Neural crest cell (in vitro differentiated cells): ENCODE measurements at regions not wholly inside any gene's neighbourhood (a gene's known extent, or its start where the extent isn't known, plus 50 kb on each side); places are given as distances from the start of the nearest gene placed in this dataset.
A peak's percentile ranks its signal among the peaks of the same experiment; 100 is the strongest.

Source experiments
- DNase-seq: peaks from one replicate; pipeline ENCODE4 v3.0.0; 2021; ENCODE audit warnings: low read depth, mixed read lengths, low spot score
- H3K27ac Mint-ChIP-seq: one replicate; pipeline ENCODE4 v1.8.0; 2021; ENCODE audit warnings: mild to moderate bottlenecking, mixed read lengths; ENCODE audit not compliant: unreplicated experiment
- H3K27me3 Mint-ChIP-seq: 2 replicates; pipeline ENCODE4 v1.8.0; 2021; ENCODE audit warnings: low read depth, mild to moderate bottlenecking, mixed read lengths
- H3K36me3 Mint-ChIP-seq: 2 replicates; pipeline ENCODE4 v1.8.0; 2021; ENCODE audit warnings: low read depth, mild to moderate bottlenecking, mixed read lengths
- H3K4me1 Mint-ChIP-seq: 2 replicates; pipeline ENCODE4 v1.8.0; 2021; ENCODE audit warnings: mixed read lengths
- H3K4me3 Mint-ChIP-seq: one replicate; pipeline ENCODE4 v1.8.0; 2021; ENCODE audit warnings: mild to moderate bottlenecking, mixed read lengths
- H3K9me3 Mint-ChIP-seq: 2 replicates; pipeline ENCODE4 v1.8.0; 2021; ENCODE audit warnings: mixed read lengths
- CTCF ChIP-seq: fragments of 200-600 bp; sonication (generic); conservative IDR thresholded peaks from 2 replicates; pipeline ENCODE4 v1.5.0; 2021; ENCODE audit warnings: antibody characterized with exemption, mild to moderate bottlenecking

- H3K27ac Mint-ChIP-seq = no peak overlapping the region
- no peak for TF ChIP-seq CTCF
- peaks cover under 1% of the 10 kb centered on the region for H3K9me3 Mint-ChIP-seq
- peaks cover 22% of the 10 kb centered on the region for H3K4me1 Mint-ChIP-seq
- DNase-seq = no peak
- no peaks in the 10 kb centered on the region for H3K36me3 Mint-ChIP-seq
- no peak overlapping the region for H3K4me3 Mint-ChIP-seq
- no peaks in the 10 kb centered on the region for H3K27me3 Mint-ChIP-seq
Measured at GRCh38 chr5:173691931-173692330, 75.5 kb upstream of the BOD1 start.

- no peaks in the 10 kb centered on the region for H3K9me3 Mint-ChIP-seq
- peaks cover 20% of the 10 kb centered on the region for H3K4me1 Mint-ChIP-seq
- H3K36me3 Mint-ChIP-seq = no peaks in the 10 kb centered on the region
- TF ChIP-seq CTCF = no peak
- no peak for DNase-seq
- peaks cover 3% of the 10 kb centered on the region for H3K27me3 Mint-ChIP-seq
- H3K4me3 Mint-ChIP-seq = no peak overlapping the region
- no peak overlapping the region for H3K27ac Mint-ChIP-seq
Measured at GRCh38 chr5:173693670-173694069, 77.2 kb upstream of the BOD1 start.

- Mint-ChIP-seq H3K4me3 (no peak overlapping the region), H3K36me3 (no peaks in the 10 kb centered on the region), H3K4me1 (no peaks in the 10 kb centered on the region), H3K27ac (no peak overlapping the region), H3K27me3 (peaks cover 3% of the 10 kb centered on the region), H3K9me3 (no peaks in the 10 kb centered on the region)
- DNase-seq = no peak
- no peak for TF ChIP-seq CTCF
Measured at GRCh38 chr5:173696216-173696615, 79.8 kb upstream of the BOD1 start.

- Mint-ChIP-seq H3K27me3 (peaks cover 3% of the 10 kb centered on the region), H3K4me1 (no peaks in the 10 kb centered on the region), H3K36me3 (no peaks in the 10 kb centered on the region), H3K9me3 (no peaks in the 10 kb centered on the region), H3K4me3 (no peak overlapping the region), H3K27ac (peak overlapping the region; percentile 27)
- no peak for DNase-seq
- no peak for TF ChIP-seq CTCF
Measured at GRCh38 chr5:173697931-173698579, 81.6 kb upstream of the BOD1 start.

GRCh38 chr5:173699966-173700365, 83.5 kb upstream of the BOD1 start:
- peaks cover 2% of the 10 kb centered on the region for H3K4me1 Mint-ChIP-seq
- H3K27me3 Mint-ChIP-seq = peaks cover 10% of the 10 kb centered on the region
- TF ChIP-seq CTCF = no peak
- H3K4me3 Mint-ChIP-seq = no peak overlapping the region
- H3K9me3 Mint-ChIP-seq = no peaks in the 10 kb centered on the region
- DNase-seq = no peak
- no peak overlapping the region for H3K27ac Mint-ChIP-seq
- no peaks in the 10 kb centered on the region for H3K36me3 Mint-ChIP-seq
